SK-N-DZ (cell line): ENCODE measurements at regions not wholly inside any gene's neighbourhood (a gene's known extent, or its start where the extent isn't known, plus 50 kb on each side); places are given as distances from the start of the nearest gene placed in this dataset.
"Not testable (repeated sequence)": the region's sequence is repeated elsewhere in the genome, so short reads cannot be mapped to it uniquely, and the experiment has no call there.

Experiments
- DNase-seq: peaks from one replicate; pipeline ENCODE4 v3.0.0-alpha.2; 2015; ENCODE audit warnings: low spot score

DNA sequence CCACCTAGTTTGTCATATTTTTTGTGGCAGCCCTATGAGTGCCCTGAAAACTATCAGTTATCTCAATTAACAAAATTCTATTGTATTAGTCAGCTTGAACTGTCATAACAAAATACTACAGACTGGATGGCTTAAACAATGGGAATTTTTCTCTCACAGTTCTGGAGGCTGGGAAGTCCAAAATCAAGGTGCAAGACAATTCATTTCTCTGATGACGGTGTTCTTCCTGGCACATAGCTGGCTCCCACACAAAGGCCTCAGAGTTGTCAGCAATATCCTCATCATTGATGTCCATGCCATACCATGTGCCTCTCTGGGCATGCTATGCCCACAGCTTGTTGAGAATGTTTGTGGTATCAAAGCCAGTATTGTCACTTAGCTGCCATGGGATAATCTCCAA lies 691.9 kb downstream of the NR2F1-AS1 start:
- DNase-seq = no peak

DNA sequence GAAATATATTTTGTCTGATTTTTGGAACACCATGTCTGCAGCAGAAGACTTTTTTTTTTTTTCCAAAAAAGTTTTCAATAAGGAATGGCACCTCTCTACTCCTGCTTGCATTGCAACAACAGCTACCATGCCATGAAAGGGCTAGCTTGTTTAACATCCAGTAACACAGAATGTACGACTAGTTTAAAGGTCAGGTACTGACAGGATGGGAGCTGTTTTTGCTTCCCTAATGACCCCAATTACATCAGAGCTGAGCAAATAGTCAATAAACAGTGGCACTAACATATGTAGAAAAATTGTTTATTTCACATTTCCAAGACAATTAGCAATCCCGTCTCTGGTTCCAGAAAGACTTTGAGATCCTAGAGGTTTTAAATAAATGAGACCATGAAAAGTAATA lies 693.8 kb downstream of the NR2F1-AS1 start:
- no peak for DNase-seq

DNA sequence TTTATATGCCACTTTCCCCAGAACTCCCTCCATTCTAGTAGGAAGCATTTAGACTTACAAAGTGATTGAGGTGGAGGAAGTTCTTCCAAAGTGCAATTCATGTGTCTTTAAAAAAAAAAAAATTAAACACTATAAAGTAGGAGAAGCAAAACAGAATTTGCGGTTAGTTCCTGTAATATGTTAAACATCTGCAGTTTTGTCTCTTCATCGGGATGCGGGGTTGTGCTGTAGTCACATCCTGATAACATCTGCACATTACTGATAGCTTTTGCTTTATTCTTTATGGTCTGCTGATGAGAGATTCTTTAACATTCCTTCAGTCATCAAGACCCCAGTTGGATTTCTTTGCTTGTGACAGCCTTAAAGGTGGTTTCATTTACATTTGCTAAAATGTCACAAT lies 694.3 kb downstream of the NR2F1-AS1 start:
- DNase-seq = no peak

DNA sequence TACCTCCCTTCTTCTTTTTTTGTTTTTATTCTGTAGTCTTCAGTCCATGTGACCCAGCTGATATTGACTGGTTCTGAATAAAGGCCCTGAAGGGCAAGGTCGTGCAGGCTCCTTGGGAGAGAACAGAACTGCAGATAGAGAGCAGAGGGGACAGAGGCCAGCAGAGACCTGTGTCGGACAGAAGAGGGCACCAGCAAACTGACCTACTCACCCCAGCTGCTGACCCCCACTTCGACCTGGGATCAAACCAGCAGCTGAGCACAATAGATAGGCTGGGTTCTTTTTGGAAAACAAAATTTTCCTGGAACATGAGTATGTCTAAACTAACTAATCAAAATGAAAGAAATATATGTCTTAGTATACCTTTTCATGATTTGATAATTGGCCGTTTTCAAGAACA lies 695.1 kb downstream of the NR2F1-AS1 start:
- DNase-seq = peak; percentile 25

DNA sequence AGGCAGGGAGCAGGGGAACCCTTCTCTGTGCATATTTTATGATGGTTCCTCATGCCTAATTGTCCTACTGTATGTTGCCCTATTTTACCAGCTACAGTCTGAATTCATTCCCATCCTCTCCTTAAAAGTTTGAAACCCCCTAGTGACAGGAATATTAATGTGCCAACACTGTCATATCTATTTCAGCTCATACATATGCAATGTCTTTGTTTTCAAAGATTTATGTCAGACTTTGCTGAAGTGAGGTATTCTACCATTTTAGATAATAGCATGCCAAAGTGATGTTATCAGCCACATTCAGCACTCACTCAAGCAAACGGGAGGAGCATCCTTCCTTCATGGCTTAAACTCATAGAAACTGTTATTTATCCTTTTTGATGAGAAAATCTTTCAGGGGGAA lies 696.5 kb downstream of the NR2F1-AS1 start:
- no peak for DNase-seq

DNA sequence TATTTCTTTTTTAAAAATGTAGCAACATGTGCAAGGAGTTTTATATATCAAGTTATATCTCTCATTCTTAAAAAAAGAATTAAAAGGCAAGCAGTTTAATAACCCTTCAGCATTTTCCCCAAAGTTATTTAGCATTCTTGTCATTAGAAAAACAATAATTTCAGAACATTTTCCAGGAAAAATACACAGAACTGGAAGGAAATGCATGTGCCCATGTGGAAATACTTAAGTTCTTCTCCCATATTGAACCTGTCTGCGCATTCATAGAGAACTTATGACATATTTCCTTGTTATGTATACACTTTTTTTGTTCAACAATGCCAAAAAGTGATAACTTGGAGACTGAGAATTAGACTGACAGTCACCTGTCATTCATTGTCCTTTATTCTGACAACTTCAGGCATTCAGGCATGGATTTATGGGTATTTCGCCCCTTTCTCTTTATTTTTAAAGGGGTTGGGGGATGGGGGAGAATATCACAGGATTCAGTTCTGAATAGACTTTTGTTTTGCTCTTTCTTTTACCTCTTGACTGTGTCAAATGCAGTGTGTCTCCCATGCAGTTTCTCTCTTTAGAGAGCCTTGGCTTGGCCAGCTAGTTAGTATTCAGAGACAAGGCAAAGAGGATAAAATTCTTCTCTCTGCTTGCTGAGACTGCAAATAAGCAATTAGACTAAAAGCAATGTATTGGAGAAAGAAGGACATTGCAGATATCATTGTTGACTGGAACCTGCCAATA lies 701.0 kb downstream of the NR2F1-AS1 start:
- DNase-seq = no peak

DNA sequence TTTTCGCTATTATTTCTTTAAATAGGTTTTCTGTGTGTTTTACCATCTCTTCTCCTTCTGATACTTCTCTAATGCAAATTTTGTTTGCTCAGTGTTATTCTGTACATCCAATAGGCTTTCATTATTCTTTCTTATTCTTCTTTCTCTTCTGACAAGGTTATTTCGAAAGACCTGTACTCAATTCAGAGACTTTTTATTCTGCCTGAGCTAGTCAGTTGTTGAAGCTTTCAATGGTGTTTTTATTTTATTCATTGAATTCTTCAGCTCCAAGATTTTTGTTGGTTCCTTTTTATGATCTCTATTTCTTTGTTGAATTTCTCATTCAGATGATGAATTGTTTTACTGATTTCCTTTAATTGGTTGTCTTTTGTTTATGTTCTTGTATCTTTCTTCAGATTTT lies 706.2 kb downstream of the NR2F1-AS1 start:
- DNase-seq = no peak

DNA sequence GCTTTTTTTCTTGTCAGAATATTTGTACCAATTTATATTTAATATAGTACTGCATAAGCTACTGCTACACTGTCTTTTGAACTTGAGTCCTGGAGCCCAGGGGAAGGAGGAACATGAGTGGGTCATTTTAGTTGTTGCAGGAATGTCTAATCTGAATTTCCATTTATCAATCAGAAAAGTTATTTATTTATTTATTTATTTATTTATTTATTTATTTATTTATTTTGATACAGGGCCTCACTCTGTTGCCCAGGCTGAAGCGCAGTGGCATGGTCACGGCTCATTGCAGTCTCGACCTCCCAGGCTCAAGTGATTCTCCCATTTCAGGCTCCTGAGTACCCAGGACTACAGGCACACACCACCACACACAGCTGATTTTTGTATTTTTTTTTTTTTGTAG lies 712.6 kb downstream of the NR2F1-AS1 start:
- no peak for DNase-seq

DNA sequence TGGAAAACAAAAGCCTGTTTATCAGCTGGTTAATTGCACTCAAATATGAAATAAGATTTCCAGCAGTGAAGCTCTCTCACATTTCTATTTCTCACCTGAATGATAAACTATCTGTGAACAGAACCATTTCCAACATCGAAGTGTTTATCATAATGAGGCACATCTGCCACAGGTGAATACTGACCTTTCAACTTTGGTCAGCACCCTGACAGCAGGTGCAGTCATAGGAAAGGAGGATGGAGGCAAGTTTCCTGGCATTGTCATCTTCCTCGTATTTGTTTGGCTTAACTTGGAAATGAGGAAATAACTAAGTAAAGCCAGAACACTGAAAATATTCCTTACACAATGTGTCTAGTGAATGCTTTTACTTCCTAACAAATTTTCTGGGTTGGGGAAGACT lies 716.4 kb downstream of the NR2F1-AS1 start:
- DNase-seq = no peak

DNA sequence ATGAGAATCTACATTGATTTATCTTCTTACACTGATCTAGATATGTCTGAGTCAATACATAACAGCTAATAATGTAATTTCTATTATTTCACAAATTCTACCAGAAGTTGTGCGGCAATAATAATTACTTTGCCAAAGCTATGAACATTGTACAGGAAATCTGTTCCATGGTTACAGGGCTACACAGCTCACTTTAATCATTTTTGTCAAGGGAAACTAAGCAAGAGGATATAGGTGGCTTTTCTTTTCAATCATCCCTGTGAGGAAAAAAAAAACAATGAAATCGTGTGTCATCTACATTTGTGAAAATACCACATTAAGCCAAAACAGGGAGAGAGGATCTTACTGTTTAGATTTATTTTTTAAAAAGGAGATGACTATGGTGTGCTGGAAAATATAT lies 717.4 kb downstream of the NR2F1-AS1 start:
- no peak for DNase-seq

DNA sequence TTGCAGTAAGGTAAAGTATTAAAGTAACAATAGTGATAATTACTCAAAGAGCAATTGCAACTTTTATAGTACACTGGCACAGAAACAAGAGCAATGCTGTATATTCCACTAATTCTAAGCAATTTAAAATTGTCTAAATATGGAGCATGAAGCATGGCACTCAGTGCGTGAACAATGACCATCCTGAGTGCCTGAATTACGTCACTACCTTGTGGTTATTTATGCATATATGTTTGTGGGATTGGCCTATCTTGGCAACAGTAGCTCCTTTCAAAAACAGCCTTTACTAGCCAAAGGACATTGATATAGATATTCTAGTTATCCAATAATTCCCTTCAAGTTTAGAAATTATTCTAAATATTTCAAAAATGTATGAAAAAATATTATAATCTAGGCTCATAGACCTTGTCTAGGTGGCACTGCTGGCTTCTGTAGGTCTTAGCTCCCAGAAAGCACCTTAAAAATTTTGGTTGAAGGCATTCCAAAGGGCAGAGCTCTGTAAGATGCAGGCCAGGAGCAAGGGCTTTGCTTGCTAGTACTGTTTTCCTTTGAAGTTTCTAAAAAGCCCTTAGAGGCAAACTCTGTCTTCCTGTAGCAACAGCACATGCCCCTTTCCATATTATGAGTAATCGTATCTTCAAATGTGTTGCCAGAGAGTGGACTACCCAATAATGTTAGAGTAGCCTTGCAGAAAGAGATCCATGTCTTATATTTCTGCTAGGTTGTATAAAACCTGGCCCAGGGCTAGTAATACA lies 719.3 kb downstream of the NR2F1-AS1 start:
- DNase-seq = no peak

DNA sequence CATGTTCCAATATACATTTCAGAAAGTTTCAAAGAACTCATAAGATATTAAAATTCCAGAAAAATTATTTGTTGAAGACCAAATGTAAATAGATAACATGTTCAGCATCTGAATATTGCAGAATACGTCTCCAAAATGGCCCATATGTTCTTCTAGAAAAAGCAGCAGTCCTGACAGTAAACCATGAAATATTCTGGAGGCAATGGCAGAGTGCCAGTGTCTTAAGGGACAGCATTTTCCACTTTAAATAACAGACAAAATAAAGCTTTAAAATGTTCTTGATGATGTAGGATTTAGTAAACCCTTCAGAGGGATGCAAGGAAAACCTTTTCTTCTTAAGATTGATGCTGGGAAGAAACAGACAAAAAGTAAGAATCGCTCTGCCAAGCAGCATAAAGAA lies 721.0 kb downstream of the NR2F1-AS1 start:
- DNase-seq = no peak

DNA sequence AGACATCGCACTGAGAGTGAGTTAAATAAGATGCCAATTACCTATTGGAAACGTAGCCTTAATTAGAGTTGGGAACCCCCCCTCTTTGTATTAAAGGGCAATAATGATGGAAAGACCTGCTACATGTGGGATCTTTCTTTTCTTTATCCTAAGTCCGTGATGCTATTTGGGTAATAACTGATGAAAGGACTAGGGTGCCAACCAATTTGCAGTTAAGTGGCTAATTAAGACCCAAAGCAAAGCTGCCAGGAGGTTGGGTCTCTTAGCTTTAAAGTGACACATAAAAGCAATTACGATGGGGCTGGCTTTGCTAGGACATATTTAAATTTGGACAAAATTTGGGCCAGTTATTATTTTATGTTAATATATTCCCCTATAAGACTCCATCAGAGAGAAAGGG lies 728.8 kb downstream of the NR2F1-AS1 start:
- DNase-seq = no peak

DNA sequence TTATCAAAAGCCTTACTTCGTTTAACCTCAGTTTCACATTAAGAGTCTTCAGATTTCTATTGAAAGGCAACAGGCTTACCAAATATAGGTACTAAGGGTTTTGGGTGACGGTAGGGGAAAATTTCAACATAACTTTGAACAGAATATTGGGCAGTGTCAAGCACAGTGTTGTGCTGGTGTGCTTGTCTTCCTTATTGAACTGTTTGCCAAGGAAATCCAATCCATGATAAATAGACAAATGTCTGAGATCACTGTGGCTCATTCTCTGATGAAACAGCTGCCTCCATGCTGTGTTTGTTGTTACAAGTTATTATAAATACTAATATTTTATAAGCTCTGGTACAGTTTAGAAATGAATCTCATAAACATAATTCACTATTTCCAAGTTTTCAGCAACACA lies 730.1 kb downstream of the NR2F1-AS1 start:
- no peak for DNase-seq

DNA sequence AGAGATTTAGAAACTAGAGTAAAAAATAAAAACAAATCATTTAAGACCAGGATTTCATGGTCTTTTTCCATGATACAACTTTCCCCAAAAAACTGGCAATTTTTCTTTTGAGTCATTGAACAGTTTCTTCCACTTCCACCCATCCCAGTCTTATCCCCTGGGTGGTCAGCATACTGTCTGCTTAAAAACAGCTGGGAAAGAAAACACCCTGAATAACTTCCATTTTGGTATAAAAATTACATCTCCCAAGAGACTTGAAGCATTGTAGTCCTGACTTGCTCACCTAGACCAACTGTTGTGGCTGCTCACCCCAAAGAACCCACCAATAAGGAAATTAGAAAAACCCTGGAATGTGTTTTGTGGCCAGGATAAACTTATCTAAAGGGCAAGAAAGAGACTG lies 731.3 kb downstream of the NR2F1-AS1 start:
- no peak for DNase-seq

DNA sequence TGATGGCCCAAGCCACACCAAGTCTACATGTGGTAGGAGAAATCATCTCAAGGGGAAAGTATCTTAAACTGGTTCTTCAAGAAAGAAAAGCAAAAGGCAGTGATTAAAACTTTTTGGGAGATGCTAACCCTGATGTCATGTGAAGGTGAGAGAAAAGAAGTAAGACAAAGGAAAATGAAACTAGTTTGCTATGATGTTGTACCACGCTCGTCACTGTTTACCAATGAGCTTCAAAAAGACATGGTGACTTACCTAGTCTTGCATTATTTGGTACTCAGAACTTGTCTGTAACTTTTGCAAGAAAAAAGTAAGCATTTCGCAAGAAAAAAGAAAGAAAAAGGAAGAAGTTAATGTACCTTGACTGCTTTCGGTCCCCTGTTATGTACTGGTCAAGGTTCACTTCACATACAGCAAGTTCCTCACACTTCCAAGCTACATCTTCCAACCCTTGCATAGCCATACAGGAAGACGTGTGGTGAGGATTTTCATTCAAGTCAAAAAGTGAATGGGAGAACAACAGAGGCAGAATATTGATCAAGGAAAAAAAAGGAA lies 739.3 kb downstream of the NR2F1-AS1 start:
- no peak for DNase-seq

DNA sequence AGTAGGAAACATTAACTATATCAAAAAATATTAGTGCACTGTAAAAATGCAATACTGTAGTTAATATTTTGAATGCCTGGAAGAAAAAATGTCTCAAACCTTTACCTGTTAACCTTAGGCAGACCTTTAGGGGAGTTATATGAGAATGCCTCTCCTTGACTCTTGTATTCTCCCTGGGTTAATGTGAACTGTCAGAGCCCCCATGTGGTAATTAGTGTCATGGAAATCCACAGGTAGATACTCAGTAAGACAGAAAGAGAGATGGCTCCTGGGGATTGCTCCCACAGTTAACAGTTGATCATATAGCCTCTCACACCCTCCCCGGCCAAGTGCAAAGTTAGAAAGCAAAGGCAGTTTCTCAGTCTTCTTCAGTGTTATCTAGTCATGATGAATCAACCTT lies 742.8 kb downstream of the NR2F1-AS1 start:
- no peak for DNase-seq

DNA sequence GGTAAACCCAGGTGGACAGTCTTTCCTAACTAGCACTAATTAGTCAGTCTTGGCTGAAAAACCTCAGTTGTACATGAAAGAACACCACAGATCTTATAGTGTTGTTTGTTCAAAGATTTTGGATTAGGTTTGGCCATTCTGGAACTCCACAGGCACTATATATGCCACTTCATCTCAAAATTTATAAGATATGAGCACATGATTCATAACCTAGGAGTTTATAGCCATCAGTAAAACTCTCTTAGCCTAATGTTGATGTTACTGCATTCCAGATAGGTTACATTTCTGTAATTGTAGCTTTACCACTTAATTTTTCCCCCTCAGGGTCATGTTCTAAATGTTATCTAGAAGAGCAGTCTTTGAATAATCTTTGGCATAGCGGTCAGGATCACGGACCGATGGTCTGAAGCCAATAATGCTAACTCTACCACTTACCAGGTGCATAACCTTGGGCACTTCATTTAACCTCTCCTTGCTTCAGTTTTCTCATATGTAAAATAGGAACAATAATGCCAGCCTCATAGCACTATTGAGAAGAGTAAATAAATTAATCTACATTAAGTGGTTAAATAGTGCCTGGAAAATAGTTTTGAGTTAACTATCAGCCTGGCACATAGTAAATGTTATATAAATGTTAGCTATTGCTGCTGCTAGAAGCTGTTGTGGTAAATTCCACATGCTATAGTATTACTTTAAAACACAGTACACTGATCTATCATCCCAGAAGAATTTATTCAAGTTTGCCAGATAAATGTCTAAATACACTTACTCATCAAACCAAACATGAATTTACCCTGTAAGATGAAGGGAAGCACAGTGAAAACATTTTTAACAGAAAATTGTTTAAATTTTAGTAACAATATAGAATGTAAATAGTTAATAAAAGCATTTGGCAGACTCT lies 743.9 kb downstream of the NR2F1-AS1 start:
- DNase-seq = no peak

DNA sequence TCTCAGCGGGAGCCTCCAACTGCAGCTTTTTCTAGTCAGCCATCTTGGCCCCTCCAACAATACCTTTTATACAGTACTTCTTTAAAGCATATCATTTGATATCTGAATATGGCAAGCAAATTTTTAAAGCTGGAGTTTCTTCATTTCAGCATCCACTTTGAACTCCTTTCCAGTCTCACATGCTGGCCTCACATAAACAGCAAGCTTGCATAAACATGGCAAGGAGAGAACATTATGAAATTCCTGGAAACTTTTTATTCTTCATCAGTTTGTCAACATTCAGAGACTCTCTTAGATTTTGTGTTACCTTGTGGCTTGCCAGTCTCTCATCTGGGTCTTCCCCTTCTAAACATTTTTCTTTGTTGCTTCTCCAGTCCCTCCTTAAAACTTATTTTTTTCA lies 745.3 kb downstream of the NR2F1-AS1 start:
- no peak for DNase-seq

DNA sequence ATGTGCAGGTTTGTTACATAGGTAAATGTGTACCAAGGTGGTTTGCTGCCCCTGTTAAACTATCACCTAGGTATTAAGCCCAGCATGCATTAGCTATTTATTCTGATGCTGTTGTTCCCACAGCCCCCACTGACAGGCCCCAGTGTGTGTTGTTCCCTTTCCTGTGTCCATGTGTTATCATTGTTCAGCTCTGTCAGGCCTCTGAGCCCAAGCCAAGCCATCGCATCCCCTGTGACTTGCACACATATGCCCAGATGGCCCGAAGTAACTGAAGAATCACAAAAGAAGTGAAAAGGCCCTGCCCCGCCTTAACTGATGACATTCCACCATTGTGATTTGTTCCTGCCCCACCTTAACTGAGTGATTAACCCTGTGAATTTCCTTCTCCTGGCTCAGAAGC lies 757.5 kb downstream of the NR2F1-AS1 start:
- DNase-seq = not testable (repeated sequence)

DNA sequence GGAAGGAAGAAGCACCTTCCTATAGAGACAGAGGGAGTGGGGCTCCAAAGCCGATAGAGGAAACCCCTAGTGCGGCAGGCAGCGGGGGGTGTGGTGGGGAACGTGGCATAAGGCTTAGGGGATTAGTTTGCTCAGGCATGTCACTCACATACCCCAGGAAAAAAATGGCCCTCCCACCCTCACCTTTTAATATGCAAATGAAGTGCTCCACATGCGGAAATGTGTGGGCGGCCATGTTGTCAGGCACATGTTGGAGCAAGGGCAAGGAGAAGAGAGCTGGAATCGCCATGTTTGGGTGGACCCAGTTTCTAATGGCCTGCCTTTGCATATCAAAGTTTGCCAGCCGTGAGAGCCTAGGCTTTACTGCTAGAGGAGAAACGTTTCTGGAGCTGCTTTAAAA lies 758.8 kb downstream of the NR2F1-AS1 start:
- DNase-seq = no peak

DNA sequence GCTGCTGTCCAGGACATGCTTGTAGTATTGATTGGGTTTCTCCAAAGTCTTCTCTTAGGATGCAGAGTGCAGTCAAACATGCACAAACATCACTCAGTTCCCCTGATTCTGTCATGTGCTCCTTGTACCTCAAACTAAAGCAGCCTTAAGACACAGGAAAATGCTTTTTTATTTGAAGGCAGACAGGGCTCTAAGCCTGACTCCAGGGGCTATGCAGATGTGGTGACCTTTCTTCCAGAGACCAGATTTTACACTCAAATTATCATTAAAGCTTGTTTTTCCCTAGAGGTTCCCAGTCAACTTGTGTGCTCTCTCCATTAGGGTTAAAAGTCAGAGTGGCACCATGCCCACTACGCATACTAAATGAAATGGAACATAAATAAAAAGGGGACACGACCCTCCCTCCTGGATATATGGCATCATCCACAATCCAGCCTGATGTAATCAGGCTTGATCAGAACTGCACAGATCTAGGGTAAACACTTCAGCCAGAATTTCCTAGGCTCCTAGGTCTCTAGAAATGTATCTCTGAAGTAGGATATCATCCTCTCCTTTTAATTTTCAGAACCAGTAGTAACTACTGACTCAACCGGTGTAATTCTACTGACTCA lies 771.1 kb downstream of the NR2F1-AS1 start:
- DNase-seq = no peak
